ENCODE measurements at regions not wholly inside any gene's neighbourhood (a gene's known extent, or its start where the extent isn't known, plus 50 kb on each side); places are given as distances from the start of the nearest gene placed in this dataset.

DNA sequence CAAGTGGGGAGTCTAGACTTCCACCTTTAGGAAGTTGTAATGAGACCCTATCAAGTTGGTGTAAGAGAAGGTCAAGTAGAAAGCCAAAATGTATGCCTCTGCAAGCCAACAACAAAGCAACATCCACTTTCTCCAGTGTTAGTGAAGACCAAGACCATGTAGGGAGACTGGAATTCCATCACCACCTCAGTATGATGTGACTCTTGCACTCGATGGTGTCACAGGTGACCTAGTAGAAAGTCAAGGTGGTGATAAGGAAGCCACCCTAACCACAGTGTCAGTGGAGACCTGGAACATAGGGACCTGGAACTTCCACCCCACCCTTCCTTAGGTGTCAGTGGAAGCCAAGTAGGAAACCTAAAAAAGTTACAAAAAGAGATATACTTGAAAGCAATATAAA, 278.1 kb upstream of the KCNMB2 start:
- Mint-ChIP-seq H3K27me3 (ENCODE audit: insufficient read depth, unreplicated experiment) (no peaks in the 10 kb centered on the region), H3K9me3 (ENCODE audit: unreplicated experiment) (no peaks in the 10 kb centered on the region), H3K4me1 (ENCODE audit: low read depth, unreplicated experiment) (no peaks in the 10 kb centered on the region), H3K27ac (ENCODE audit: unreplicated experiment) (no peak overlapping the region), H3K4me3 (ENCODE audit: unreplicated experiment) (no peak overlapping the region), H3K36me3 (ENCODE audit: insufficient read depth, unreplicated experiment) (no peaks in the 10 kb centered on the region)
- ChIA-PET CTCF (no interaction called here), POLR2A (no interaction called here)
- DNase-seq: no peak
- intact Hi-C loops (cut with micrococcal nuclease; ENCODE audit: unreplicated experiment): no loop called here
- TF ChIP-seq, protein P1, sequence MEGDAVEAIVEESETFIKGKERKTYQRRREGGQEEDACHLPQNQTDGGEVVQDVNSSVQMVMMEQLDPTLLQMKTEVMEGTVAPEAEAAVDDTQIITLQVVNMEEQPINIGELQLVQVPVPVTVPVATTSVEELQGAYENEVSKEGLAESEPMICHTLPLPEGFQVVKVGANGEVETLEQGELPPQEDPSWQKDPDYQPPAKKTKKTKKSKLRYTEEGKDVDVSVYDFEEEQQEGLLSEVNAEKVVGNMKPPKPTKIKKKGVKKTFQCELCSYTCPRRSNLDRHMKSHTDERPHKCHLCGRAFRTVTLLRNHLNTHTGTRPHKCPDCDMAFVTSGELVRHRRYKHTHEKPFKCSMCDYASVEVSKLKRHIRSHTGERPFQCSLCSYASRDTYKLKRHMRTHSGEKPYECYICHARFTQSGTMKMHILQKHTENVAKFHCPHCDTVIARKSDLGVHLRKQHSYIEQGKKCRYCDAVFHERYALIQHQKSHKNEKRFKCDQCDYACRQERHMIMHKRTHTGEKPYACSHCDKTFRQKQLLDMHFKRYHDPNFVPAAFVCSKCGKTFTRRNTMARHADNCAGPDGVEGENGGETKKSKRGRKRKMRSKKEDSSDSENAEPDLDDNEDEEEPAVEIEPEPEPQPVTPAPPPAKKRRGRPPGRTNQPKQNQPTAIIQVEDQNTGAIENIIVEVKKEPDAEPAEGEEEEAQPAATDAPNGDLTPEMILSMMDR (IDR thresholded peaks at IDR 0.05; ENCODE audit: insufficient read depth in 1 of 2, low read depth in 1 of 2, low read length in 1 of 2, severe bottlenecking in 1 of 2, unreplicated experiment in 1 of 2): no peak
- Histone ChIP-seq H3K27me3 (replicated peaks; ENCODE audit: control insufficient read depth, insufficient read depth, low read length) (no peaks in the 10 kb centered on the region), H3K4me1 (peaks cover 7% of the 10 kb centered on the region), H3K36me3 (ENCODE audit: control insufficient read depth, insufficient read depth, low read length) (no peaks in the 10 kb centered on the region), H3K9me3 (peaks cover 2% of the 10 kb centered on the region; the same call in 1 of the 2 replicates), H3K4me3 (ENCODE audit: low read depth, low read length) (no peak overlapping the region)
- BruUV-seq (replicated peaks): no TSS peak

- H3K4me3 Mint-ChIP-seq (ENCODE audit: unreplicated experiment): no peak overlapping the region
- intact Hi-C loops (cut with micrococcal nuclease; ENCODE audit: unreplicated experiment): loop anchor here (5.0 kb wide), 1 partner anchor 63 kb away; no protein-coding TSS in a partner anchor
- H3K36me3 ChIP-seq (ENCODE audit: control insufficient read depth, insufficient read depth, low read length): no peaks in the 10 kb centered on the region
- H3K27me3 ChIP-seq (replicated peaks; ENCODE audit: control insufficient read depth, insufficient read depth, low read length): no peaks in the 10 kb centered on the region
- no peaks in the 10 kb centered on the region for H3K36me3 Mint-ChIP-seq (ENCODE audit: insufficient read depth, unreplicated experiment)
- no peak overlapping the region for H3K4me3 ChIP-seq (ENCODE audit: low read depth, low read length)
- TF ChIP-seq, protein P1 (IDR thresholded peaks at IDR 0.05; ENCODE audit: insufficient read depth in 1 of 2, low read depth in 1 of 2, low read length in 1 of 2, severe bottlenecking in 1 of 2, unreplicated experiment in 1 of 2): no peak
- DNase-seq: no peak
- no peaks in the 10 kb centered on the region for H3K9me3 Mint-ChIP-seq (ENCODE audit: unreplicated experiment)
- ChIA-PET CTCF (no interaction called here), POLR2A (no interaction called here)
- no TSS peak for BruUV-seq (replicated peaks)
- no peak overlapping the region for H3K27ac Mint-ChIP-seq (ENCODE audit: unreplicated experiment)
- H3K4me1 ChIP-seq: peaks cover 7% of the 10 kb centered on the region
- H3K9me3 ChIP-seq: peaks cover 2% of the 10 kb centered on the region; the same call in 1 of the 2 replicates
- no peaks in the 10 kb centered on the region for H3K27me3 Mint-ChIP-seq (ENCODE audit: insufficient read depth, unreplicated experiment)
- no peaks in the 10 kb centered on the region for H3K4me1 Mint-ChIP-seq (ENCODE audit: low read depth, unreplicated experiment)
Observed at GRCh38 chr3:178259703-178260102, 276.5 kb upstream of the KCNMB2 start.

GRCh38 chr3:178260887-178261565, 275.2 kb upstream of the KCNMB2 start:
- TF ChIP-seq, protein P1 (IDR thresholded peaks at IDR 0.05; ENCODE audit: insufficient read depth in 1 of 2, low read depth in 1 of 2, low read length in 1 of 2, severe bottlenecking in 1 of 2, unreplicated experiment in 1 of 2): no peak
- DNase-seq: peak in 1 of 2 experiments; percentile 16
- BruUV-seq (replicated peaks): no TSS peak
- Histone ChIP-seq H3K4me1 (peaks cover 7% of the 10 kb centered on the region), H3K36me3 (ENCODE audit: control insufficient read depth, insufficient read depth, low read length) (no peaks in the 10 kb centered on the region), H3K4me3 (ENCODE audit: low read depth, low read length) (no peak overlapping the region), H3K27me3 (replicated peaks; ENCODE audit: control insufficient read depth, insufficient read depth, low read length) (no peaks in the 10 kb centered on the region), H3K9me3 (peaks cover 2% of the 10 kb centered on the region; the same call in 1 of the 2 replicates)
- Mint-ChIP-seq H3K9me3 (ENCODE audit: unreplicated experiment) (no peaks in the 10 kb centered on the region), H3K36me3 (ENCODE audit: insufficient read depth, unreplicated experiment) (no peaks in the 10 kb centered on the region), H3K4me3 (ENCODE audit: unreplicated experiment) (no peak overlapping the region), H3K27ac (ENCODE audit: unreplicated experiment) (no peak overlapping the region), H3K4me1 (ENCODE audit: low read depth, unreplicated experiment) (no peaks in the 10 kb centered on the region), H3K27me3 (ENCODE audit: insufficient read depth, unreplicated experiment) (no peaks in the 10 kb centered on the region)
- CTCF ChIA-PET: no interaction called here
- intact Hi-C loops (cut with micrococcal nuclease; ENCODE audit: unreplicated experiment): loop anchor here (5.0 kb wide), 1 partner anchor 61 kb away; no protein-coding TSS in a partner anchor
- POLR2A ChIA-PET: no interaction called here

Data from Caco-2 (cell line).